OCI-LY3 (cell line): ENCODE measurements at regions not wholly inside any gene's neighbourhood (a gene's known extent, or its start where the extent isn't known, plus 50 kb on each side); places are given as distances from the start of the nearest gene placed in this dataset.

ENCODE experiments used
- EZH2phosphoT487 ChIP-seq: fragments of 200-600 bp; shearing (Covaris generic); IDR thresholded peaks from 2 replicates; pipeline ENCODE4 v1.6.1; 2018; ENCODE audit warnings: antibody characterized with exemption, mixed run types, low read depth
- TF ChIP-seq, protein P1 (sequence below): fragments of 200-600, 300-600 bp; sonication (generic); IDR thresholded peaks from 2 replicates; pipeline ENCODE4 v1.5.1; 2014; ENCODE audit warnings: antibody characterized with exemption, low read length, low read depth

DNA sequence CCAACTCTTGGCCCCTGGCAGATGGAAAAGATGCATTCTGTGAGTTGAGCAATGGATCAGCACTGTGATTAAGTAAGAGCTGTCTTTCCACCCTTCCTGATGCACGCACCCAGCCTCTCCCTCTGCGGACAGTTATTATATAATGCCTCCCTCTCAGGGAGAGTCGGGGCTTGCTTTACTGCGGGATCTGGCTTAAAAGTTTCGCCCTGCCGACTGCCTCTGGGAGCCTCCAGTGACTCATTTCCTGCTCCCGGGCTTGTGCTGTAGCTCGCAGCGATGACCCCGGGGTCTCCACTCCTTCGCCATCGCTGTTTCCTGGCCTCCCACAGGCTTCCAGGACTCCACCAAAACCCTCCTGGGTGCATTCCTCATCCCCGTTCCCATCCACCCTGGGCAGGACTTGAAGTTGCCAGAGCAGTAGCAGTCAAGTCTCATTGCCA lies 107.4 kb upstream of the SLC7A1 start:
- TF ChIP-seq, protein P1, sequence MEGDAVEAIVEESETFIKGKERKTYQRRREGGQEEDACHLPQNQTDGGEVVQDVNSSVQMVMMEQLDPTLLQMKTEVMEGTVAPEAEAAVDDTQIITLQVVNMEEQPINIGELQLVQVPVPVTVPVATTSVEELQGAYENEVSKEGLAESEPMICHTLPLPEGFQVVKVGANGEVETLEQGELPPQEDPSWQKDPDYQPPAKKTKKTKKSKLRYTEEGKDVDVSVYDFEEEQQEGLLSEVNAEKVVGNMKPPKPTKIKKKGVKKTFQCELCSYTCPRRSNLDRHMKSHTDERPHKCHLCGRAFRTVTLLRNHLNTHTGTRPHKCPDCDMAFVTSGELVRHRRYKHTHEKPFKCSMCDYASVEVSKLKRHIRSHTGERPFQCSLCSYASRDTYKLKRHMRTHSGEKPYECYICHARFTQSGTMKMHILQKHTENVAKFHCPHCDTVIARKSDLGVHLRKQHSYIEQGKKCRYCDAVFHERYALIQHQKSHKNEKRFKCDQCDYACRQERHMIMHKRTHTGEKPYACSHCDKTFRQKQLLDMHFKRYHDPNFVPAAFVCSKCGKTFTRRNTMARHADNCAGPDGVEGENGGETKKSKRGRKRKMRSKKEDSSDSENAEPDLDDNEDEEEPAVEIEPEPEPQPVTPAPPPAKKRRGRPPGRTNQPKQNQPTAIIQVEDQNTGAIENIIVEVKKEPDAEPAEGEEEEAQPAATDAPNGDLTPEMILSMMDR: no peak
- no peak for TF ChIP-seq EZH2phosphoT487
